ENCODE measurements at regions not wholly inside any gene's neighbourhood (a gene's known extent, or its start where the extent isn't known, plus 50 kb on each side); places are given as distances from the start of the nearest gene placed in this dataset.
A peak's percentile ranks its signal among the peaks of the same experiment; 100 is the strongest.
"Not testable (repeated sequence)": the region's sequence is repeated elsewhere in the genome, so short reads cannot be mapped to it uniquely, and the experiment has no call there.

GRCh38 chr1:21372383-21372782 lies 67.6 kb upstream of the NBPF3 start:
- H3K4me3 ChIP-seq (ENCODE audit: low read depth, low read length): no peak overlapping the region
- no peak for DNase-seq (ENCODE audit: low read depth)
- TF ChIP-seq CTCF (IDR thresholded peaks at IDR 0.05; ENCODE audit: insufficient read depth, low read length): no peak

- no peak for DNase-seq (ENCODE audit: low read depth)
- no peak overlapping the region for H3K4me3 ChIP-seq (ENCODE audit: low read depth, low read length)
- no peak for TF ChIP-seq CTCF (IDR thresholded peaks at IDR 0.05; ENCODE audit: insufficient read depth, low read length)
Measured at GRCh38 chr1:21369905-21370304, 70.0 kb upstream of the NBPF3 start.

- peak; percentile 90 for DNase-seq (ENCODE audit: low read depth)
- peak; percentile 100 for TF ChIP-seq CTCF (IDR thresholded peaks at IDR 0.05; ENCODE audit: insufficient read depth, low read length)
- no peak overlapping the region for H3K4me3 ChIP-seq (ENCODE audit: low read depth, low read length)
Measured at GRCh38 chr1:21368515-21369289, 71.2 kb upstream of the NBPF3 start.

GRCh38 chr1:21367973-21368514 lies 71.9 kb upstream of the NBPF3 start:
- not testable (repeated sequence) for H3K4me3 ChIP-seq (ENCODE audit: low read depth, low read length); DNase-seq (ENCODE audit: low read depth)

- no peak for DNase-seq (ENCODE audit: low read depth)
- TF ChIP-seq CTCF (IDR thresholded peaks at IDR 0.05; ENCODE audit: insufficient read depth, low read length): no peak
- H3K4me3 ChIP-seq (ENCODE audit: low read depth, low read length): no peak overlapping the region
Measured at GRCh38 chr1:21366288-21366687, 73.6 kb upstream of the NBPF3 start.

GRCh38 chr1:21365036-21365435 lies 74.8 kb upstream of the ECE1 start:
- no peak for TF ChIP-seq CTCF (IDR thresholded peaks at IDR 0.05; ENCODE audit: insufficient read depth, low read length)
- H3K4me3 ChIP-seq (ENCODE audit: low read depth, low read length): no peak overlapping the region

GRCh38 chr1:21362096-21362495 lies 71.8 kb upstream of the ECE1 start:
- peak; percentile 13 for DNase-seq (ENCODE audit: low read depth)
- no peak overlapping the region for H3K4me3 ChIP-seq (ENCODE audit: low read depth, low read length)
- TF ChIP-seq CTCF (IDR thresholded peaks at IDR 0.05; ENCODE audit: insufficient read depth, low read length): no peak

More at GRCh38 chr1:21365036-21365435, 74.8 kb upstream of the ECE1 start:
- no peak for DNase-seq (ENCODE audit: low read depth)

Data from fibroblast of the aortic adventitia (primary cell).